ENCODE measurements at regions not wholly inside any gene's neighbourhood (a gene's known extent, or its start where the extent isn't known, plus 50 kb on each side); places are given as distances from the start of the nearest gene placed in this dataset.

- TF ChIP-seq POLR2AphosphoS5 (IDR thresholded peaks at IDR 0.05), result no peak
- TF ChIP-seq, protein P1, sequence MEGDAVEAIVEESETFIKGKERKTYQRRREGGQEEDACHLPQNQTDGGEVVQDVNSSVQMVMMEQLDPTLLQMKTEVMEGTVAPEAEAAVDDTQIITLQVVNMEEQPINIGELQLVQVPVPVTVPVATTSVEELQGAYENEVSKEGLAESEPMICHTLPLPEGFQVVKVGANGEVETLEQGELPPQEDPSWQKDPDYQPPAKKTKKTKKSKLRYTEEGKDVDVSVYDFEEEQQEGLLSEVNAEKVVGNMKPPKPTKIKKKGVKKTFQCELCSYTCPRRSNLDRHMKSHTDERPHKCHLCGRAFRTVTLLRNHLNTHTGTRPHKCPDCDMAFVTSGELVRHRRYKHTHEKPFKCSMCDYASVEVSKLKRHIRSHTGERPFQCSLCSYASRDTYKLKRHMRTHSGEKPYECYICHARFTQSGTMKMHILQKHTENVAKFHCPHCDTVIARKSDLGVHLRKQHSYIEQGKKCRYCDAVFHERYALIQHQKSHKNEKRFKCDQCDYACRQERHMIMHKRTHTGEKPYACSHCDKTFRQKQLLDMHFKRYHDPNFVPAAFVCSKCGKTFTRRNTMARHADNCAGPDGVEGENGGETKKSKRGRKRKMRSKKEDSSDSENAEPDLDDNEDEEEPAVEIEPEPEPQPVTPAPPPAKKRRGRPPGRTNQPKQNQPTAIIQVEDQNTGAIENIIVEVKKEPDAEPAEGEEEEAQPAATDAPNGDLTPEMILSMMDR (IDR thresholded peaks at IDR 0.05), result no peak
- no peak for TF ChIP-seq EP300 (IDR thresholded peaks at IDR 0.05)
- TF ChIP-seq POLR2A (IDR thresholded peaks at IDR 0.05), result no peak
Observed at GRCh38 chr3:40908612-40909011, 290.7 kb upstream of the CTNNB1 start.
